IgD-negative memory B cell (primary cell): ENCODE measurements at regions not wholly inside any gene's neighbourhood (a gene's known extent, or its start where the extent isn't known, plus 50 kb on each side); places are given as distances from the start of the nearest gene placed in this dataset.

Experiments used
- H3K27ac Mint-ChIP-seq, 3 donors: one replicate each; pipeline ENCODE4 v1.8.0; 2020 to 2022; ENCODE audit warnings: mild to moderate bottlenecking in 3 of 3, mixed read lengths in 3 of 3, moderate library complexity in 1 of 3
- H3K27me3 Mint-ChIP-seq: one replicate; pipeline ENCODE4 v1.8.0; 2021; ENCODE audit warnings: mixed read lengths
- H3K36me3 Mint-ChIP-seq: one replicate; pipeline ENCODE4 v1.8.0; 2020; ENCODE audit warnings: mild to moderate bottlenecking, mixed read lengths
- H3K4me1 Mint-ChIP-seq, 3 donors: one replicate each; pipeline ENCODE4 v1.8.0; 2020 to 2022; ENCODE audit warnings: mixed read lengths in 3 of 3, mild to moderate bottlenecking in 1 of 3
- H3K4me3 Mint-ChIP-seq, 4 donors: one replicate each; pipeline ENCODE4 v1.8.0; 2020 to 2022; ENCODE audit warnings: mild to moderate bottlenecking in 4 of 4, mixed read lengths in 4 of 4, moderate library complexity in 3 of 4
- H3K9me3 Mint-ChIP-seq, 3 donors: one replicate each; pipeline ENCODE4 v1.8.0; 2020 to 2021; ENCODE audit warnings: mixed read lengths in 3 of 3, mild to moderate bottlenecking in 1 of 3

DNA sequence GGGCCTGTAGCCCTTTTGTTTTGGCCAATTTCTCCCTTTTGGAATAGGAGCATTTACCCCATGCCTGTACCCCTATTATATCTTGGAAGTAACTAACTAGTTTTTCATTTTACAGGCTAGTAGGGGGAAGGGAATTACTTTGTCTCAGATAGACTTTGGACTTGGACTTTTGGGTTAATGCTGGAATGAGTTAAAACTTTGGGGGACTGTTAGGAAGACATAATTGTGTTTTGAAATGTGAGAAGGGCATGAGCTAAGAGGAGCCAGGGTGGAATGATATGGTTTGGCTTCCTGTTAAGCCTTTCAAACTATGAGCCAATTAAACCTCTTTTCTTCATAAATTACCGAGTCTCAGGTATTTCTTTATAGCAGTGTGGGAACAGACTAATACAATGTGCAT lies 168.1 kb downstream of the FGF1 start:
- Mint-ChIP-seq H3K36me3 (no peaks in the 10 kb centered on the region), H3K27me3 (peaks cover 2% of the 10 kb centered on the region), H3K9me3 (peaks cover 2 to 14% (median 6%) of the 10 kb centered on the region in 3 donors), H3K4me1 (no peaks in the 10 kb centered on the region), H3K4me3 (no peak overlapping the region), H3K27ac (no peak overlapping the region)

- H3K27me3 Mint-ChIP-seq, result peaks cover 2% of the 10 kb centered on the region
- H3K4me3 Mint-ChIP-seq, result no peak overlapping the region
Observed at GRCh38 chr5:142516732-142517131, 169.2 kb downstream of the FGF1 start.

GRCh38 chr5:142515036-142515435 lies 170.9 kb downstream of the FGF1 start:
- no peak overlapping the region for H3K4me3 Mint-ChIP-seq
- H3K27ac Mint-ChIP-seq, result no peak overlapping the region
- H3K27me3 Mint-ChIP-seq, result peaks cover 2% of the 10 kb centered on the region
- peaks cover 1% of the 10 kb centered on the region for H3K36me3 Mint-ChIP-seq
- peaks cover 2 to 14% (median 8%) of the 10 kb centered on the region in 3 donors for H3K9me3 Mint-ChIP-seq
- H3K4me1 Mint-ChIP-seq, result no peaks in the 10 kb centered on the region

More at GRCh38 chr5:142516732-142517131, 169.2 kb downstream of the FGF1 start:
- Mint-ChIP-seq H3K4me1 (no peaks in the 10 kb centered on the region), H3K27ac (no peak overlapping the region), H3K9me3 (peaks cover 2 to 14% (median 8%) of the 10 kb centered on the region in 3 donors), H3K36me3 (no peaks in the 10 kb centered on the region)

GRCh38 chr5:142514196-142514595 lies 171.7 kb downstream of the FGF1 start:
- Mint-ChIP-seq H3K36me3 (peaks cover 1% of the 10 kb centered on the region), H3K4me3 (no peak overlapping the region), H3K27me3 (peaks cover 5% of the 10 kb centered on the region), H3K9me3 (peaks cover 0 to 14% (median 8%) of the 10 kb centered on the region in 3 donors), H3K27ac (no peak overlapping the region), H3K4me1 (no peaks in the 10 kb centered on the region)

DNA sequence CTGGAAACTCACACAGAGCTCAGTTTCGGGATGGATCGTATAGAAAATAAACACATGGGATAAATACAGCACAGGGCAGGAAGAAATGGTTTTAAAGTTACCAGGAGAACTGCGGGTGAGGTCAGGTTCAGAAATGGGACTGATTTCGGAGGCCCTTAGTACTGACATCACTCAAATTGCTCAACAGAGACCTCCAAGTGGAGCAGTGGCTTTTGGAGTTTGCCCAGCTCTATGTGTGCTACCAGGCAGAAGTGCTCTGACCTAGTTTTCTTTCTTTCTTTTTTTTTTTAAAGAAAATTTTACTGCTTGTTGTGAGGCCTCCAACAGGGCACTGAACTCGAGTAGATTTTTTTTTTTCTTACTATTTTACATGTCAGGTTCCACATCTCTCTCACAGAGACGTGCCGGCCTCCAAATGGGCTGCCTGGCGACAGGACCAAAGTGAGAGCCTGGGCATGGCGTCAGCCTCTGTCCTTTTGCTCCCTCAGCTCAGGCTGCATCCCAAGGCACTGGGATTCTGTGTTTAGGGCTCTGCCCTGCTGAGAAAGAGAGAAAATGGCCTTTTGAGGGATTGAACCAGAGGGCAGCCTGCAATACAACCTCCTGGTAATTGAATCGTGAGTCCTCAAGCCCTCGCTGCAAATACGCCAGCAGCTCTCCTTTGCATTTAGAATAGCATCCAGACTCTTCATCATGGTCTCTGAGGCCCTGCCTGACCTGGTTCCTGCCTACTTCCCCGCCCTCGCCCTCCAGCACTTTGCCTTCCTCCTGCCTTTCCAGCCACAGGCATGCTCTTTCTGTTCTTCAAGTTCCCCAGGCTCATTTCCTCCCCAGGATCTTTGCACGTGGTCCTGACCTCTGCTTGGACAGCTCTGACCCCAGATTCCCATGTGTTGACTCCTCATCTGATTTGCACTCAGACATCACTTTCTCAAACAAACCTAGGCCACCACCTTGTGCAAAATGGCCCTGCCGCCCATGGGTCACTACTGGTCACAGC lies 173.5 kb downstream of the FGF1 start:
- H3K9me3 Mint-ChIP-seq, result peaks cover 0 to 10% (median 8%) of the 10 kb centered on the region in 3 donors
- peaks cover 5% of the 10 kb centered on the region for H3K27me3 Mint-ChIP-seq
- no peak overlapping the region for H3K27ac Mint-ChIP-seq
- no peaks in the 10 kb centered on the region for H3K4me1 Mint-ChIP-seq
- H3K4me3 Mint-ChIP-seq, result no peak overlapping the region
- peaks cover 1% of the 10 kb centered on the region for H3K36me3 Mint-ChIP-seq

GRCh38 chr5:142511358-142511757 lies 174.5 kb downstream of the FGF1 start:
- no peaks in the 10 kb centered on the region for H3K4me1 Mint-ChIP-seq
- no peak overlapping the region for H3K4me3 Mint-ChIP-seq
- H3K36me3 Mint-ChIP-seq, result peaks cover 1% of the 10 kb centered on the region
- H3K27ac Mint-ChIP-seq, result no peak overlapping the region
- peaks cover 7% of the 10 kb centered on the region for H3K27me3 Mint-ChIP-seq
- peaks cover 0 to 7% (median 3%) of the 10 kb centered on the region in 3 donors for H3K9me3 Mint-ChIP-seq

GRCh38 chr5:142509026-142509425 lies 176.9 kb downstream of the FGF1 start:
- Mint-ChIP-seq H3K27ac (no peak overlapping the region), H3K36me3 (peaks cover 1% of the 10 kb centered on the region)

GRCh38 chr5:142508591-142508990 lies 177.3 kb downstream of the FGF1 start:
- H3K4me1 Mint-ChIP-seq, result no peaks in the 10 kb centered on the region
- H3K4me3 Mint-ChIP-seq, result no peak overlapping the region
- H3K27me3 Mint-ChIP-seq, result peaks cover 18% of the 10 kb centered on the region
- no peak overlapping the region for H3K27ac Mint-ChIP-seq
- H3K9me3 Mint-ChIP-seq, result peaks cover 0 to 4% (median 0%) of the 10 kb centered on the region in 3 donors
- H3K36me3 Mint-ChIP-seq, result peaks cover 1% of the 10 kb centered on the region

More at GRCh38 chr5:142509026-142509425, 176.9 kb downstream of the FGF1 start:
- Mint-ChIP-seq H3K4me3 (no peak overlapping the region), H3K27me3 (peaks cover 13% of the 10 kb centered on the region), H3K4me1 (no peaks in the 10 kb centered on the region), H3K9me3 (peaks cover 0 to 4% (median 0%) of the 10 kb centered on the region in 3 donors)

DNA sequence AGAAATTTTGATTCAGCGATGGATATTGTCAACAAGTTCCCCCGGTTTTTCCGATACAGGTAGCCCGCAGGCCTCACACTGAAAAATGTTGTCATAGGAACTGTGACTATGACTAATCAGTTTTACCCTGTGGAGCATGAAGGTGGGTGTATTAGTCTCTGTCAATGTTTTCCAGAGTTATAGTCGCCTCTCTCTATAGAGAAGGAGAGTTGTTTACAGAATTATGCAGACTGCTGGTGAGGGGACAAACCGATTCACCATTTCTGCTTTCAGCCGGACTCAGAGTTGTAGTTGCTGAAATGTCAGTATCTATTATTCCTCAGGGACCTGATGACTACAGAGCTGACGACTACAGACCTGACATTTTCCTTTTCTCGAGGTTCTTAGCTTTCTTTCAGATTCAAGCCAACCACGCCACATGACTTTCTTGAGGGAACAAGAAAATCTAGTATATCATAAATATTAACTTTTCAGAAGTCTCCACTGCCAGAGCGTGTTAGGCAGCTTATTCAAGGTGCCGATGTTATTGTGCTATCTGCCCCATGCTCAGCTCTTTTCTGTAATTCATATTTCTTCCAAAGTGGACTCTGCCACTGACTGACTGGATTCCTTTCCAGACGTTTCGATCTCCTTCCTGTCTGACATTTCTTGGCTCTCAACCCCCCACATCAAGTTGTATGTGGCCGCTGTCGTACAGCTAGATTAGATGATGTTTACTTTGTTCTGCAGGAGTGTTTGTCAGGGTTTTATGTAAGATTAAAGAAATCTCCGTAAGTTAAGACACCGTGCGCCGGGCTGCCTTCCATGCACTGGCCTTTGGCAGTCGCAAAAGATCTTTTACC lies 178.1 kb downstream of the FGF1 start:
- H3K36me3 Mint-ChIP-seq, result peaks cover 1% of the 10 kb centered on the region
- H3K4me1 Mint-ChIP-seq, result no peaks in the 10 kb centered on the region
- no peak overlapping the region for H3K27ac Mint-ChIP-seq
- H3K4me3 Mint-ChIP-seq, result no peak overlapping the region
- H3K9me3 Mint-ChIP-seq, result peaks cover 0 to 2% (median 0%) of the 10 kb centered on the region in 3 donors
- H3K27me3 Mint-ChIP-seq, result peaks cover 20% of the 10 kb centered on the region

GRCh38 chr5:142506756-142507155 lies 179.1 kb downstream of the FGF1 start:
- Mint-ChIP-seq H3K9me3 (no peaks in the 10 kb centered on the region), H3K27me3 (peaks cover 21% of the 10 kb centered on the region), H3K27ac (no peak overlapping the region), H3K4me3 (no peak overlapping the region), H3K36me3 (peaks cover 1% of the 10 kb centered on the region), H3K4me1 (no peaks in the 10 kb centered on the region)

GRCh38 chr5:142506046-142506445 lies 179.8 kb downstream of the FGF1 start:
- Mint-ChIP-seq H3K36me3 (no peaks in the 10 kb centered on the region), H3K4me1 (no peaks in the 10 kb centered on the region), H3K4me3 (no peak overlapping the region), H3K9me3 (no peaks in the 10 kb centered on the region), H3K27me3 (peaks cover 21% of the 10 kb centered on the region), H3K27ac (no peak overlapping the region)

DNA sequence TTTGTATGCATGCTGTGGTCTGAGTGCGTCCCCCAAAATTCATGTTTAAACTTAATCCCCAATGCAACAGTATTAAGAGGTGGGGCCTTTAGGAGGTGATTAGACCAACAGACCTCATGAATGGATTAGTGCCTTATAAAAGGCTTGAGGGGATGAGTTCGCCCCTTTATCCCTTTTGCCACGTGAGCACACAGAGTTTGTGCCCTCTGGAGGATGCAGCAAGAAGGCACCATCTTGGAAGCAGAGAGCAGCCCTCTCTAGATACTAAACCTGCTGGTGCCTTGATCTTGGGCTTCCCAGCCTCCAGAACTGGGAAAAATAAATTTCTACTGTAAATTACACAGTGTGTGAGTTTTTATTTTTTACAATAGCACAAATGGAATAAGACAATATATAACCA lies 177.1 kb upstream of the SPRY4 start:
- H3K36me3 Mint-ChIP-seq, result peaks cover 3% of the 10 kb centered on the region
- H3K9me3 Mint-ChIP-seq, result peaks cover 0 to 2% (median 0%) of the 10 kb centered on the region in 3 donors
- no peaks in the 10 kb centered on the region for H3K4me1 Mint-ChIP-seq
- no peak overlapping the region for H3K27ac Mint-ChIP-seq
- H3K27me3 Mint-ChIP-seq, result peaks cover 18% of the 10 kb centered on the region
- no peak overlapping the region for H3K4me3 Mint-ChIP-seq

DNA sequence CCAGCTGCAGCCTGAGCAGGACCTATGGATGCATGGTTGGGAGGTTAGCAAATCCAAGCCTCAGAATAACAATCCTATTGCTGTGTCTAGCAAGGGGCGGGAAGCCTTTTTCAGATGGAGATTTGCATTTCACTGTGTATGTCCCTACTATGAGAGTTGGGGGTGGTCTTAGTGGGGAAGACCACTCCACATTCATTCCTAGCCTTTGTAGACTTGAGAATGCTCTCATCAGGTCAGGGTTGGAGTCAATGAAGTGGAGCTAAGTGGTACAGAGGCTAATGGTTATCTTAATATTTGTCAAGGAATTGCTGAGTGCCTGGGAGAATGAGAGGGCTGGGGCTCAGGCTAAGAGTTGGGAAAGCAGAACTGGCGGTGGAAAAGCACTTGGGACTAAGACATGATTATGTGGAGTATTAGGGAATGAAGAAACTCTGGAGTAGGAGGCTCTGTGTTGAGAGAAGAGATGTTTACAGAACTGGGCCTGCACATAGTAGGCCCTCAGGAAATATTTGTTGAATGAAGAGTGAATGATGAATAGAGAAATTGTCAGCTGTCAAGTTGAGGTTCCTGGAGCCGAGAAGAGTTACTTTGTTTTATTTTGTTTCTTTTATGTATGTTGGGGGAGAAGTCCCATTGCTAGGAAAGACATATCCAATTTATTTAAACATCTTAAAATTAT lies 175.5 kb upstream of the SPRY4 start:
- H3K9me3 Mint-ChIP-seq, result peaks cover 0 to 2% (median 0%) of the 10 kb centered on the region in 3 donors
- H3K4me3 Mint-ChIP-seq, result no peak overlapping the region
- no peaks in the 10 kb centered on the region for H3K4me1 Mint-ChIP-seq
- H3K27me3 Mint-ChIP-seq, result peaks cover 18% of the 10 kb centered on the region
- no peak overlapping the region for H3K27ac Mint-ChIP-seq
- H3K36me3 Mint-ChIP-seq, result peaks cover 3% of the 10 kb centered on the region

DNA sequence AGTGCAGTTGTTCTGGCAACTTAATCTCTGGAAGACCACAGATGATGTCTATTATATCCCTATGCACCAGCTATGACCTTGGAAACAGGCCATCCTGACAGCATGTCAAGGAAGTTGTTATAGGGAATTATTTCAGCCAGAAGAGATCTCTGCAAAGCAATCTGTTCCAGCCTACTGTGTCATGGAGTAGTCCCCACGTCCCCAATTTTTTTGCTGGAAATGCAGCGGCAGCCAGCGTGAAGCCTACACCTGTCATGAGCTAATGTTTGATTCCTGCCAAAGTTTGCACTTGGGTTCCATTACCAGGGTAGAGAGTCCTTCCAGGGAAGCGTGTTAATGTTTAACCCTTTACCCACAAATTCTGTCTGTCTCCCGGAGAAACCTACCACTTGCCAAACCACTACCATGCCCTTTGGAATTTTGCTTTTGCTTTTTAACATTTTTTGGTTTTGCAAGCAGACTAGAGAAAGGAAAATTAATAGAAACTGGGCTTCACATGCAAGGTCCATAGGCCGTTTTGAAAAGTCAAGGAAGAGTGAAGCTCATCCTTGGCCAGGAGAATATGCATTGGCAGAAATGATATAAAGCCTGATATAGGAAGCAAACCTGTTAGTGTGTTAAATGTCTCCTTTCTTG lies 174.9 kb upstream of the SPRY4 start:
- Mint-ChIP-seq H3K9me3 (peaks cover 0 to 2% (median 0%) of the 10 kb centered on the region in 3 donors), H3K4me3 (no peak overlapping the region), H3K4me1 (no peaks in the 10 kb centered on the region)

More for the DNA sequence above, 174.9 kb upstream of the SPRY4 start:
- peaks cover 16% of the 10 kb centered on the region for H3K27me3 Mint-ChIP-seq
- peaks cover 3% of the 10 kb centered on the region for H3K36me3 Mint-ChIP-seq
- no peak overlapping the region for H3K27ac Mint-ChIP-seq
